ENCODE measurements at regions not wholly inside any gene's neighbourhood (a gene's known extent, or its start where the extent isn't known, plus 50 kb on each side); places are given as distances from the start of the nearest gene placed in this dataset.

- no peak for TF ChIP-seq CTCF (IDR thresholded peaks at IDR 0.05)
- TF ChIP-seq EZH2 (IDR thresholded peaks at IDR 0.05), result no peak
Observed at GRCh38 chr12:43198608-43199007, 353.4 kb downstream of the ADAMTS20 start.
